HG02678 (cell line): ENCODE measurements at regions not wholly inside any gene's neighbourhood (a gene's known extent, or its start where the extent isn't known, plus 50 kb on each side); places are given as distances from the start of the nearest gene placed in this dataset.
"Not testable (repeated sequence)": the region's sequence is repeated elsewhere in the genome, so short reads cannot be mapped to it uniquely, and the experiment has no call there.

Source experiments
- ATAC-seq: cut with Tn5 transposase; IDR thresholded peaks from one replicate; pipeline ENCODE4 v1.9.1; 2021; ENCODE audit warnings: mild to moderate bottlenecking, moderate library complexity; ENCODE audit not compliant: unreplicated experiment

GRCh38 chr11:88061111-88061510, 114.1 kb downstream of the RAB38 start:
- ATAC-seq: no peak

GRCh38 chr11:88059326-88059725, 115.9 kb downstream of the RAB38 start:
- no peak for ATAC-seq

- ATAC-seq: no peak
These were observed 123.8 kb downstream of the RAB38 start for GRCh38 chr11:88051396-88051795.

- ATAC-seq: no peak
These were observed 125.0 kb downstream of the RAB38 start for GRCh38 chr11:88050247-88050646.

GRCh38 chr11:88045288-88045687, 130.0 kb downstream of the RAB38 start:
- ATAC-seq: not testable (repeated sequence)

GRCh38 chr11:88044658-88045057, 130.6 kb downstream of the RAB38 start:
- not testable (repeated sequence) for ATAC-seq

GRCh38 chr11:88043149-88043548, 132.1 kb downstream of the RAB38 start:
- ATAC-seq: no peak

- ATAC-seq: no peak
These were observed 132.6 kb downstream of the RAB38 start for GRCh38 chr11:88042647-88043046.

GRCh38 chr11:88042238-88042637, 133.0 kb downstream of the RAB38 start:
- no peak for ATAC-seq

- no peak for ATAC-seq
These were observed 133.6 kb downstream of the RAB38 start for GRCh38 chr11:88041679-88042078.

GRCh38 chr11:88040148-88040496, 135.1 kb downstream of the RAB38 start:
- ATAC-seq: no peak

GRCh38 chr11:88039476-88040147, 135.6 kb downstream of the RAB38 start:
- ATAC-seq: no peak

GRCh38 chr11:88038063-88038462, 137.2 kb downstream of the RAB38 start:
- no peak for ATAC-seq

GRCh38 chr11:88036701-88037100, 138.5 kb downstream of the RAB38 start:
- ATAC-seq: no peak

GRCh38 chr11:88035271-88035670, 140.0 kb downstream of the RAB38 start:
- no peak for ATAC-seq

- no peak for ATAC-seq
These were observed 157.6 kb downstream of the RAB38 start for GRCh38 chr11:88017666-88018065.

GRCh38 chr11:88016392-88017170, 158.7 kb downstream of the RAB38 start:
- peak; percentile 91 for ATAC-seq

GRCh38 chr11:88015170-88015569, 160.1 kb downstream of the RAB38 start:
- no peak for ATAC-seq

- no peak for ATAC-seq
These were observed 161.7 kb downstream of the RAB38 start for GRCh38 chr11:88013508-88014065.

- ATAC-seq: no peak
These were observed 162.8 kb downstream of the RAB38 start for GRCh38 chr11:88012456-88012855.

GRCh38 chr11:87976009-87976408, 199.2 kb downstream of the RAB38 start:
- ATAC-seq: no peak

- no peak for ATAC-seq
These were observed 200.4 kb downstream of the RAB38 start for GRCh38 chr11:87974797-87975196.
